Karpas-422 (cell line): ENCODE measurements at regions not wholly inside any gene's neighbourhood (a gene's known extent, or its start where the extent isn't known, plus 50 kb on each side); places are given as distances from the start of the nearest gene placed in this dataset.
"Not testable (repeated sequence)": the region's sequence is repeated elsewhere in the genome, so short reads cannot be mapped to it uniquely, and the experiment has no call there.

Experiments used
- DNase-seq: peaks from one replicate; pipeline ENCODE4 v3.0.0-alpha.2; 2015
- H2AFZ ChIP-seq: fragments of 200-600 bp; sonication (generic); 2 replicates; pipeline ENCODE4 v1.6.1; 2014; ENCODE audit warnings: antibody characterized with exemption, low read length, mixed read lengths
- H3K27ac ChIP-seq: fragments of 200-600 bp; sonication (generic); 2 replicates; pipeline ENCODE4 v1.5.1; 2014; ENCODE audit warnings: mild to moderate bottlenecking, low read length, moderate library complexity
- H3K27me3 ChIP-seq: fragments of 200-600 bp; sonication (generic); 2 replicates; pipeline ENCODE4 v1.6.1; 2014; ENCODE audit warnings: low read length, mixed read lengths
- H3K36me3 ChIP-seq: fragments of 200-600 bp; sonication (generic); 2 replicates; pipeline ENCODE4 v1.6.1; 2014; ENCODE audit warnings: low read length, mixed read lengths; ENCODE audit not compliant: insufficient read depth
- H3K4me1 ChIP-seq: fragments of 200-600 bp; sonication (generic); 2 replicates; pipeline ENCODE4 v1.6.1; 2014; ENCODE audit warnings: mild to moderate bottlenecking, low read length, mixed read lengths
- H3K4me2 ChIP-seq: fragments of 200-600 bp; sonication (generic); 2 replicates; pipeline ENCODE4 v1.6.1; 2014; ENCODE audit warnings: low read length, low read depth, mild to moderate bottlenecking; ENCODE audit not compliant: poor library complexity, severe bottlenecking
- H3K4me3 ChIP-seq: fragments of 200-600 bp; sonication (generic); 2 replicates; pipeline ENCODE4 v1.5.1; 2014; ENCODE audit warnings: mild to moderate bottlenecking, antibody characterized with exemption, low read length, mixed read lengths
- H3K79me2 ChIP-seq: fragments of 200-600 bp; sonication (generic); 2 replicates; pipeline ENCODE4 v1.6.1; 2014; ENCODE audit warnings: mild to moderate bottlenecking, low read length, mixed read lengths
- H3K9ac ChIP-seq: fragments of 200-600 bp; sonication (generic); 2 replicates; pipeline ENCODE4 v1.6.0; 2014; ENCODE audit warnings: low read length
- H3K9me2 ChIP-seq: fragments of 200-600 bp; sonication (generic), shearing (Covaris generic); replicated peaks from 2 replicates; pipeline ENCODE4 v1.6.0; 2014; ENCODE audit warnings: mild to moderate bottlenecking, low read length, moderate library complexity; ENCODE audit not compliant: insufficient read depth
- H3K9me3 ChIP-seq: fragments of 300-700, 200-600 bp; sonication (generic); 2 replicates; pipeline ENCODE4 v1.6.1; 2014; ENCODE audit warnings: low read length, mixed read lengths
- H4K20me1 ChIP-seq: fragments of 200-600 bp; sonication (generic); 2 replicates; pipeline ENCODE4 v1.6.1; 2014; ENCODE audit warnings: mild to moderate bottlenecking, antibody characterized with exemption, low read length, low read depth; ENCODE audit not compliant: insufficient read depth

- not testable (repeated sequence) for H3K27ac ChIP-seq, H4K20me1 ChIP-seq, H3K9me2 ChIP-seq, H3K36me3 ChIP-seq, H3K27me3 ChIP-seq, H3K4me1 ChIP-seq, H3K79me2 ChIP-seq, H3K9ac ChIP-seq, H3K4me3 ChIP-seq, DNase-seq, H3K4me2 ChIP-seq, H3K9me3 ChIP-seq, H2AFZ ChIP-seq
These were observed 1517.2 kb downstream of the GRIK2 start for GRCh38 chr6:102910701-102911139.

GRCh38 chr6:102907181-102907580 lies 1513.7 kb downstream of the GRIK2 start:
- H3K9ac ChIP-seq, result no peak overlapping the region
- H3K4me2 ChIP-seq, result no peak overlapping the region
- H3K9me2 ChIP-seq, result no peaks in the 10 kb centered on the region
- no peak overlapping the region for H2AFZ ChIP-seq
- H3K9me3 ChIP-seq, result no peaks in the 10 kb centered on the region
- DNase-seq, result no peak
- H3K36me3 ChIP-seq, result no peaks in the 10 kb centered on the region
- no peak overlapping the region for H3K27ac ChIP-seq
- H3K79me2 ChIP-seq, result no peaks in the 10 kb centered on the region
- H4K20me1 ChIP-seq, result no peaks in the 10 kb centered on the region
- H3K27me3 ChIP-seq, result no peaks in the 10 kb centered on the region
- H3K4me1 ChIP-seq, result no peaks in the 10 kb centered on the region
- H3K4me3 ChIP-seq, result no peak overlapping the region

- no peak overlapping the region for H3K27ac ChIP-seq
- no peaks in the 10 kb centered on the region for H3K4me1 ChIP-seq
- H2AFZ ChIP-seq, result no peak overlapping the region
- DNase-seq, result no peak
- H4K20me1 ChIP-seq, result no peaks in the 10 kb centered on the region
- no peaks in the 10 kb centered on the region for H3K9me2 ChIP-seq
- H3K79me2 ChIP-seq, result no peaks in the 10 kb centered on the region
- H3K36me3 ChIP-seq, result no peaks in the 10 kb centered on the region
- no peak overlapping the region for H3K9ac ChIP-seq
- no peak overlapping the region for H3K4me2 ChIP-seq
- H3K4me3 ChIP-seq, result no peak overlapping the region
- no peaks in the 10 kb centered on the region for H3K27me3 ChIP-seq
- no peaks in the 10 kb centered on the region for H3K9me3 ChIP-seq
These were observed 1509.0 kb downstream of the GRIK2 start for GRCh38 chr6:102902471-102902870.

GRCh38 chr6:102895683-102896082 lies 1502.2 kb downstream of the GRIK2 start:
- Histone ChIP-seq H3K4me3 (no peak overlapping the region), H3K79me2 (no peaks in the 10 kb centered on the region), H3K9me3 (no peaks in the 10 kb centered on the region), H3K4me2 (no peak overlapping the region), H3K27ac (no peak overlapping the region), H4K20me1 (no peaks in the 10 kb centered on the region), H3K4me1 (no peaks in the 10 kb centered on the region), H3K36me3 (no peaks in the 10 kb centered on the region), H2AFZ (no peak overlapping the region), H3K9ac (no peak overlapping the region), H3K27me3 (no peaks in the 10 kb centered on the region), H3K9me2 (no peaks in the 10 kb centered on the region)
- DNase-seq, result no peak

- H4K20me1 ChIP-seq, result no peaks in the 10 kb centered on the region
- no peak overlapping the region for H3K4me3 ChIP-seq
- no peak overlapping the region for H3K4me2 ChIP-seq
- no peaks in the 10 kb centered on the region for H3K9me2 ChIP-seq
- H2AFZ ChIP-seq, result no peak overlapping the region
- H3K9me3 ChIP-seq, result no peaks in the 10 kb centered on the region
- H3K27ac ChIP-seq, result no peak overlapping the region
- no peak for DNase-seq
- H3K4me1 ChIP-seq, result no peaks in the 10 kb centered on the region
- no peaks in the 10 kb centered on the region for H3K79me2 ChIP-seq
- H3K9ac ChIP-seq, result no peak overlapping the region
- no peaks in the 10 kb centered on the region for H3K27me3 ChIP-seq
- no peaks in the 10 kb centered on the region for H3K36me3 ChIP-seq
These were observed 1491.7 kb downstream of the GRIK2 start for GRCh38 chr6:102885165-102885564.

- Histone ChIP-seq H3K9me2 (no peaks in the 10 kb centered on the region), H3K79me2 (no peaks in the 10 kb centered on the region), H2AFZ (no peak overlapping the region), H3K9ac (no peak overlapping the region), H3K4me1 (peaks cover 10% of the 10 kb centered on the region; the same call in 1 of the 2 replicates), H3K36me3 (no peaks in the 10 kb centered on the region), H3K4me3 (no peak overlapping the region), H3K4me2 (no peak overlapping the region), H3K9me3 (no peaks in the 10 kb centered on the region), H3K27ac (no peak overlapping the region), H3K27me3 (no peaks in the 10 kb centered on the region), H4K20me1 (no peaks in the 10 kb centered on the region)
- DNase-seq, result no peak
These were observed 1459.9 kb downstream of the GRIK2 start for GRCh38 chr6:102853249-102853955.

GRCh38 chr6:102848796-102849195 lies 1455.3 kb downstream of the GRIK2 start:
- Histone ChIP-seq H3K36me3 (no peaks in the 10 kb centered on the region), H3K79me2 (no peaks in the 10 kb centered on the region), H3K27ac (no peak overlapping the region), H3K9ac (no peak overlapping the region), H3K9me2 (no peaks in the 10 kb centered on the region), H3K4me2 (no peak overlapping the region), H3K4me3 (no peak overlapping the region), H3K9me3 (no peaks in the 10 kb centered on the region), H4K20me1 (no peaks in the 10 kb centered on the region), H2AFZ (no peak overlapping the region), H3K4me1 (peaks cover 10% of the 10 kb centered on the region; the same call in 1 of the 2 replicates), H3K27me3 (no peaks in the 10 kb centered on the region)
- no peak for DNase-seq

GRCh38 chr6:102848210-102848609 lies 1454.7 kb downstream of the GRIK2 start:
- Histone ChIP-seq H3K9ac (no peak overlapping the region), H3K4me1 (peaks cover 10% of the 10 kb centered on the region; the same call in 1 of the 2 replicates), H3K4me2 (no peak overlapping the region), H3K9me3 (no peaks in the 10 kb centered on the region), H3K36me3 (no peaks in the 10 kb centered on the region), H3K4me3 (no peak overlapping the region), H3K9me2 (no peaks in the 10 kb centered on the region), H3K27me3 (no peaks in the 10 kb centered on the region), H3K27ac (no peak overlapping the region), H4K20me1 (no peaks in the 10 kb centered on the region), H2AFZ (no peak overlapping the region), H3K79me2 (no peaks in the 10 kb centered on the region)
- no peak for DNase-seq
